ENCODE measurements at regions not wholly inside any gene's neighbourhood (a gene's known extent, or its start where the extent isn't known, plus 50 kb on each side); places are given as distances from the start of the nearest gene placed in this dataset.

GRCh38 chrX:6826856-6827255 lies 291.9 kb upstream of the VCX3A start:
- no peak for TF ChIP-seq CTCF (IDR thresholded peaks at IDR 0.05)
- no peak for TF ChIP-seq POLR2A (IDR thresholded peaks at IDR 0.05)
